NCI-H460 (cell line): ENCODE measurements at regions not wholly inside any gene's neighbourhood (a gene's known extent, or its start where the extent isn't known, plus 50 kb on each side); places are given as distances from the start of the nearest gene placed in this dataset.
"Not testable (repeated sequence)": the region's sequence is repeated elsewhere in the genome, so short reads cannot be mapped to it uniquely, and the experiment has no call there.

Experiments used
- DNase-seq: peaks from one replicate; pipeline ENCODE4 v3.0.0-alpha.2; 2016; ENCODE audit warnings: low read depth; ENCODE audit errors: extremely low read depth

DNA sequence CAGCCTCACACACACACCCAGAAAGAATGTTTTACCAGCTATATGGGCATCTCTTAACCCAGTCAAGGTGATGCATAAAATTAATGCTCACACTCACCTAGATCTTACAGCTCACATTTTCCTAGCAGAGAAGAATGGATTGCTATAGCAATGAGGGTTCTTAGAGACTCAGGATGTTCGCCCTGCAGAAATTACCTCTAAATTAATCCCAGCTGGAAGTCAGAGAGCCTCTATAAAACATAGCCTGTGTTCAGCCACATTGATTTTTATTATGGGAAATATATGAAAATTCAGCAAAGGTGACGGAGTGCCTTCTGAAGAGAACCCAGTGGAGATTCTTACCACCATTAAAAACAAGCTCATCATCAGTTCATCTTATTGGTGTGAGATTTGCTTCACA, 528.3 kb upstream of the ZFP42 start:
- DNase-seq, result no peak

DNA sequence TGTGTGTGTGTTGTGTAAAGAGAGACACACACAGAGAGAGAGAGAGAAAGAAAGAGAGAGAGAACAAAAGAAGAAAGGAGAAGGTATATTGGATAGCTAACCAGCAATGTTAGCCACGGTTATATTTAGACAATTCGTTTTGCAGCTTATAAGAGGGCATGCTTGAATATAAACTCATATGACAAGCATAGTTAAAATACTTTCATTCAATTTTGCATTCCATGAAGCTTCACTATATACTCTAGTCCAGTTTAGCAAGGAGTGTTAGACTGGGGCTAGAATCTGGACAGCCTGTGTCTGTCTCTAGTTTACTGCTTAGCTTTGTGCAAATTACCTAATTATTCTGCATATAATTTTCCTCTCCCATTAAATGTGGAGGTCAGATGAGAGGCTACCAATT, 525.9 kb upstream of the ZFP42 start:
- no peak for DNase-seq

DNA sequence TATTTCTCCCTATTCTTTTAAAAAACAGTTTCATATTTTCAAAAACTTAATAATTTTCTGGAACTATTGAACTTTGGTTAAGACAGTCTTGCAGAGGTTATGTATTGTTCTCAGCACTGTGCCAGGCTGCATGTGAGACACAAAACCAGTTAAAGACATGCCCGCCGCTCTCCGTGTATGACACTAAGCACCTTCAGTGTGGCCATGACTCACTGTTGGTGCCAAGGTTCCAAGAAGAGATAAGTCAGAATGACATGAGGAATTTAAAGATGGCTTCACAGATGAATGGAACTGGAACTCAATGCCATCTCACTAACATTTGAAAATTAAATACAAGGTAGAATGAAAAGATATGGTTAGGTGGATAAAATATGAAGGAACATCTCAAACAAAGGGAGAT, 525.5 kb upstream of the ZFP42 start:
- no peak for DNase-seq

DNA sequence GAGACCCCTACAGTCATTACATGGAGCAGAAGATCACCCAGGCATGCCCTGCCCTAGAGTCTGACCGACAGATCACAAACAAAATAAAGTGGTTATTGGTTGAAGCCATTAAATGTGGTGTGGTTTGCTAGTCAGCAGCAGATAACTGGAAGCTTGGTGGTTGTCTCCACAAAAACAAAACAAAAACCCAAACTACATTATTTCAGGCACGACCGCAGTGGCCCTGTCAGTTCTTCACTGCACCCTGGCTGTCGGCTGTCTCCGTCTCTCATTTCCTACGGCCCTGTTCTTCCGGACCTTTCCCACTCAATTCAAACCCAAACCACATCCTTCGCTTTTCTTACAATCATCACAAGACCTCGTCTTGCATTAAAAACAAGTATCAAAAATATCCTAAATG, 521.3 kb upstream of the ZFP42 start:
- no peak for DNase-seq

DNA sequence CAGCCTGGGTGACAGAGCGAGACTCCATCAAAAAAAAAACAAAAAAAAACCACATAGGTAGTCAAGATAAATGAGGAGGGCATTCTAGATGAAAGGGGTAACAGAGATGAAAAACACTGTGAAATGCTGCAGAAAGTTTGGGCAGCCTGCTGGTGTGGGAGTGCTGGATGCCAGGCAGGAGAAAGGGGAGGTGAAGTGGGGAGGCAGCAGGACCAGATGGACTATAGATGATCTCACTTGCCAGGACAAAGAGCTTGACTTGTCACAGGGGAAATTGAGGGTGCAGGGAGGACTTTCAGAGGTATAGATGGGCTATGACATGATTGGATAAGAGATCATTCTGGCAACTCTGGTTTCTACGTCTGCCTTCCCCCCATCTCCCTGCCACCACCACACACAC, 519.7 kb upstream of the ZFP42 start:
- no peak for DNase-seq

DNA sequence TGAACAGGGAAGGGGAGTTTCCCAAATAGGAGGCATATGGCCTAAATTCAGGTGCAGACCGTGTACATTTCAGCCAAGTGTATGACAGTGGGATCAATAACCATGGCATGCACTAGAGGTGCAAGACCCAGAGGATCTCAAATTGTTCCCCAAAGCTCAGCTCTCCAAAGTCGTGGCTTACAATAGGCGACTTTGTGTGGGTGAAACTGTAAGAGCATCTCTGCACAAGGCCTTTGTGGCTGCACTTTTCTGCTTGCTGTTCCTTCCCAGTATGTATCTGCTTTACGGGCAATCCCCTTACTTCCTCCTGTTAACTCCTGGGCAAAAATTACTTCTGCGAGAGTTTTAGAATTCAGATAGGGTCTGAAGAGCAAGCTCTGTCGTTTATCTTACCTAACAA, 518.3 kb upstream of the ZFP42 start:
- DNase-seq, result no peak

DNA sequence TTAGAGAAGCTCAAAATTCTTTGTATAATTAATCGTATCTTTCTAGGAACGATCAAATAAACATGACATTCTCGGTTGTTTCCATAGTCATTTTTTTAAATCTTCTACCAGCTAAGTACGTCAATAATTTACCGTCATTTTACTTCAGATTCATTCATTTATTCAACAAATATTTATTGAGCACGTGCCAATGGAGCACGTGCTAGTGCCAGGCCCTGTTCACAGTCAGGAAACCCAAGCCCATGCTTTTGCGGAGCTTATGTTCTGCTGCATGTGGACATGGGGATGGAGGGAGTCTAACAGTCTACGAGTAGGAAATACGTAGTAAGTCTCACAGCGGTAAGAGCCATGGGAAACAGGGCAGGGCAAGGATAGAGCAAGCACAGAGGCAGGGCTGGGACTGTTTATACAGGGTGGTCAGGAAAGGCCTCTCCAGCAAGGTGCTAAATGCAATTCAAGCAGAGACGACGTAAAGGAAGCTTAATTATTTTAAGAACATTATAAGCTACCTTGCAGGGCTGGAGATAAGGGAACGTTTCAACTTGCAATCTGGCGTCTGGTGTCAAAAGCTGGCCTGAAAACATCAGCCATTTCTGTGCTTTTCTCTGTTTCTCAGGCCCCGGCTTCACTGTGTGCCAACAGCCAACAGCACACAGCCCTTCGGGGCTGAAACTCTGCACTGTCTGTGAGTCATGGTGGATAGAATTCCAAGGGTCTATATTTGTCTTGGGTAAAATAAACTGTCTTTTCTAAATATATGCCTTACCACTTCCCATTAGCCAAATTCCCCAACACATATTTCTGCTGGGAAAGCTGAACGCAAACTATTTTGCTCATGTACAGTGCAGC, 517.1 kb upstream of the ZFP42 start:
- no peak for DNase-seq

DNA sequence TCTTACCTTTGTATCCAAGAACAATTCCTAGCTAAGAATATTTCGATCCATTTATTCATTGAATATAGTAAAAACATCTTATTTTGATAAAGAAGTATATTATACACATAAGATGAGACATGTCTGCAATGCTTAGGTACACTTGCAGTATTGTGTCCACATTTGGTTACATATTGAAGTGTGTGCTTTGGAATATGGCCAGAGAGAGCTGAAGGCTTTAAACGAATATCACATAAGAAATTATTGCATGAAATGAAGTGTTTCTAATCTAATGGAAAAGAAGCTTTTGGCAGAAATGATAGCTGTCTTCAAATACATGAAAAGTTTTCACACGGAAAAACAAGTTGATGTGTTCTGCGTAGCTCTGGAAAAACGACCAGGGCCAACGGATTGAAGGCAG, 516.1 kb upstream of the ZFP42 start:
- DNase-seq, result no peak

DNA sequence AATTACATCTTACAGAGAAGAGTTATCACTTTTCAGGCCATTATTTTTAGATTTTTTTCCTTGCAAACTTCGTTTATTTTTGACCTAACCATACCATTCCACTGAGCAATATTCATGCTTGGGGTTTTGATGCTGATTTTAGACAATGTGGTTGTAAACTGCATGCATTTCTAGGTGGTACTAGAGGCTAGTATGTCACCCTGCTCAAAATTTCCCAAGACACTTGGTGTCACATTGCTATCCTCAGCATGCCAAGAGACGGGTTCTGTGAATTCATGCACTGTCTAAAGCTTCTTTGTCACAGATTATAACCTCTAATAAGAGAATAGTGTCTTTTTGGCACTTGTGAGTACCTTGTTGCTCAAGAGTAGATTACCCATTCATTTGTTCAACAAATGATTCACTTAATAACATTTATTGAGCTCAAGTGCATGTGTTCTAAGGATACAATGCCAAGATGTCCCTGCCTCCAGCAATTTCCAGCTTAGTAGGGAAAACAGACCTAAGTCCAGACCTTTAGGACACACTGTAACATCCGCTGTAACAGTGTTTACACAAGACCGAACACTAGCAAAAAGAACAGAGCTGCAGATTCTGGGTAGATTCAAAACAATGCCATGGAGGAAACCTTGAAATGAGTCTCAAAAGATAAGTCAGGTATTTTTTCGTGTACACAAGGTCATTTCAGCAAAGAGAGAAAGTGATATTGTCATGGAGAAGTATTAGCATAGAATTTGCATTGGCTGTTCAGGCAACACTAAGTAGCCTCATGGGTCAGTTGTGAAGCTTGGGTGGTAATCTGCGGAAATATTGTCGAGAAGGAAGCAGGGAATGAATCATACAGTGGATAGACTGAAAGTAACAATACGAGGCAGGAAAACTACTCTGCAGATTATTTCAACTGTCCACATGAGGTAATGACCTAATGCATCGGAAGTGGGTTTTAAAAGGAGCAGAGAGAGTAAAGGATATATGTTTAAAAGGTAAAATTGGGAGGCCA, 515.1 kb upstream of the ZFP42 start:
- DNase-seq, result no peak

DNA sequence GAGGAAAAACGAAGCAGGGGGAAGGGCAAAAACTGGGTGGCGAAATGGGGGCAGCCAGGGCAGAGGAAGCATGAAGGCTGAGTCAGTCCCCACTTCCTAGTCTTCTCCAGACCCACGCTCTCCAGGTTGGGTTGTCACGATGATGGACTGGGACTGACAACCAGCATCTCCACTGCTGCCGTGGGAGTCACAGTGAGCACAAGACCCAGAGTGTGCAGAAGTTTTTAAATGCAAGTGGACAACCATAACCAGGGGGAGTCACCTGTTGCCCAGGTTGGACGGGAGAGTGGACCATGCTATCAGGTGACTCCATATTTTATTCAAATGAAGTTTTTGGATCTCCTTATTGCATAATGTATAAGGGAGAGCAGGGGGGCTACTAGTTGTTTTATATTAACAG, 511.4 kb upstream of the ZFP42 start:
- no peak for DNase-seq

DNA sequence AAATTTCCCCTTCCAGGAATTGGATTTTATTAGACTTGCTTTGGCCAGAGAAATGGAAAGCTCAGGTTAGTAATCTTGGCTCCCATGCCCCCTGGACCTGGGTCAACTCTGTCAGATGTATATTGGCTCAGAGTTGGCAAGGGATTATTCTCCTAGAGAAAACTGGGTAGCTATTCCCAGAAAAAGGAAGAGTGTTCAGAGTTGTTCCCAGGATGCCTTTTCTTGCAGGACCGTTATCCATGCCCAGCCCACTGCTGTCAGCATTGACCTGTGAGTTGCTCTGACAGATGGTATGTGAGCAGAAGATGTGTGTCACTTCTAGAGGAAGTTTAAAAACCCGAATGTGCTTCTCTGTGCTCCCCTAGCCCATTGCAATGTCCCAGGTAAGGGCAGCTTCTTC, 509.9 kb upstream of the ZFP42 start:
- no peak for DNase-seq

DNA sequence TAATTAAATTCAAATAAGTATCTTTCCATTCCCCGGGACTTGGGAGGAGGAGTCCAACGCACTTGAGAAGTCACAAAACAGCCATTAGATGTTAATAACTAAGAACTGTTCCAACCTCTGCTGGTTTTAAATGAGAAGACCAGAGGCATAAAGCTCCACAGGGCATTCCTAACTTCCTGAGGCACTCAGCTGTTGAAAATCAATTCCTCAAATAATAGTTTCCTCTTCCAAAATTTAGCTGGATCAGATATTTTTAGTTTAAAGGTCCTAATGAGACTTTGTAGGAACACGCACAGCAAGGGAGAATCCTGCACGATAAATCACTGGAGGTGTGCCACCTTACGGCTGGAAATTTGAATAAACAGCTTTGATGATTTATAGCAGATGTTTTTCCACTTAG, 504.3 kb upstream of the ZFP42 start:
- no peak for DNase-seq

DNA sequence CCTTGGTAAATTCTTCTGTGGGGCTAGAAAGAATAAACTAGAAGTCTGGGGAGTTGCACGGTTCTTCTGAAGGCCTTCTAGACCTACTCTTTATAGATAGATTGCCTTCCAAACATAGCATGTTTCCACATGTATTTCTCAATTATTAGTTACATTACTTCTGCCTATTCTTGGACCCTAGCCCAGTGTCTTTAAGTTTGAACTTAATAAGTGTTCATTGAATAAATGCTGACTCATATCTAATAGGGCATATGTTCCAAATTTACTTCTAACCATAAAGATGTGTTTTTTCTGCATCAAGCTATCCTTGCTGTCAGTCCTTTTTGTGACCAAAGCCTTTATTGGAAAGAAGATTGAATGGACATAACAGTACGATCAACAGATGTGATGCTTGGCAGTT, 503.6 kb upstream of the ZFP42 start:
- DNase-seq, result no peak

DNA sequence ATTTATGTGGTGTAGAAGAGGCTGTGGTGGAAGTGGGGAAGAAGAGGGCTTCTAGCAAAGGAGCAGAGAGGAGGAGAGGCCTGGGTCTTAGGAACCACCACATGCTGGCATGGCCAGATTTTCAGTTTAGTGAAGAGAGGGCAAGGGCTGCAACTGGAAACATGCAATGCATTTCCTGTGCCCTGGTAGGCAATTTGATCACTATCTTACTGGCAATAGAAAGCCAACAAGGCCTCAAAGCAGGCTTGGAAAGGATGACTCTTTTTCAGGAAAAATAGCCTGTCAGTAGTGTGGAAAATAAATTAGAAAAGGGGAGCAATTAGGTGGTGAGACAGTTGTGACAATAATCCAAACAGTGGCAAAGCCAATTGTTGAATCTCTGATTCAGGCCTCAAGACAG, 501.9 kb upstream of the ZFP42 start:
- DNase-seq, result no peak

DNA sequence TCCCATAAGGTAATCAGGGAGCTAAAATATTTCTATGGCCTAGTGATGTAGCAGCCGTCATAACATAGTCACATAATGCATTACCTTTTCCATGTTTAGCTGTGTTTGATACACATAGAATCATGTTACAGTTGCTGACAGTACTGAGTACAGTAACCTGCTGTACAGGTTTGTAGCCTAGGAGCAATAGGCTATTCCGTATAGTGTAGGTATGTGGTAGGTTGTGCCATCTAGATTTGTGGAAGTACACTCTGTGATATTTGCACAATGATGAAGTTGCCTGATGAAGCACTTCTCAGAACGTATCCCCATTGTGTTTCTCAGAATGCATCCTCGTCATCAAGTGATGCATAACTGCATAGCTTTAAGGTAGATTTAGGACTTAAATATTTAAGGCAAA, 495.6 kb upstream of the ZFP42 start:
- DNase-seq, result no peak

DNA sequence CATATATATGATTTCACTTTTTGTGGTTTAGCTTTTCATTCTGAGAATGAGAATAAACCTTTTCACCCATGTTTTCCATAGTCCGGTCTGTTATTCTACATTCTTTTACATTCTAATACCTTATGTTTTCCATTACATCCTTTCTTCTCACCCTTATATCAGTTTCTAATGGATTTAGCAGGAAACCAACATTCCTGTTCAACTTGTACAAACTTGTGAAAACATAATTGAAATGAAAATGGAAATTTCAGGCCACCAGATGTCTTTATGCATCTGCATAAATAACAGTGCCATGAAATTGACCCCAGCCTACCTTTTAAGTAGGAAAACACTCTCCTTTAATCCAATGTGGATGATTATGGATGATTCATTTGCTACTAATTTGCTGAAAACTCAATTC, 494.8 kb upstream of the ZFP42 start:
- DNase-seq, result no peak

DNA sequence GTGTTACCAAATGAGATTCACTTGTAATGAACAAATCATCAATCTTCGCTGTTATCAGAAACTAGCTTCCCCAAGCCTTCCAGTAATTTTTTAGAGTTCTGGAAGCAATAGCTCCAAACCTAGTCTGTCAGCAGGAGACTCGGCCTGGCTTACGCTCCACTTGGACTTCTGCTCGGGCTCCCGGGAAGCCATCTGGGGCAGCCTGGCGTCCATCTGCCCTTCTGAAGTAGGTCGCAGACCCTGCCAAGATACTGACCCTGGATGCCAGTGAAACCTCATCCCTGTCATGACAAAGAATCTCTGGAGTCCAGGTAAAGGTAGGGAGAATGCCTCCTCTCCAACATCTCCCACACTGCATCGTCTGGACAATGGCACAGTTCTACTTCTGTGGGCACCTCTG, 493.8 kb upstream of the ZFP42 start:
- no peak for DNase-seq

DNA sequence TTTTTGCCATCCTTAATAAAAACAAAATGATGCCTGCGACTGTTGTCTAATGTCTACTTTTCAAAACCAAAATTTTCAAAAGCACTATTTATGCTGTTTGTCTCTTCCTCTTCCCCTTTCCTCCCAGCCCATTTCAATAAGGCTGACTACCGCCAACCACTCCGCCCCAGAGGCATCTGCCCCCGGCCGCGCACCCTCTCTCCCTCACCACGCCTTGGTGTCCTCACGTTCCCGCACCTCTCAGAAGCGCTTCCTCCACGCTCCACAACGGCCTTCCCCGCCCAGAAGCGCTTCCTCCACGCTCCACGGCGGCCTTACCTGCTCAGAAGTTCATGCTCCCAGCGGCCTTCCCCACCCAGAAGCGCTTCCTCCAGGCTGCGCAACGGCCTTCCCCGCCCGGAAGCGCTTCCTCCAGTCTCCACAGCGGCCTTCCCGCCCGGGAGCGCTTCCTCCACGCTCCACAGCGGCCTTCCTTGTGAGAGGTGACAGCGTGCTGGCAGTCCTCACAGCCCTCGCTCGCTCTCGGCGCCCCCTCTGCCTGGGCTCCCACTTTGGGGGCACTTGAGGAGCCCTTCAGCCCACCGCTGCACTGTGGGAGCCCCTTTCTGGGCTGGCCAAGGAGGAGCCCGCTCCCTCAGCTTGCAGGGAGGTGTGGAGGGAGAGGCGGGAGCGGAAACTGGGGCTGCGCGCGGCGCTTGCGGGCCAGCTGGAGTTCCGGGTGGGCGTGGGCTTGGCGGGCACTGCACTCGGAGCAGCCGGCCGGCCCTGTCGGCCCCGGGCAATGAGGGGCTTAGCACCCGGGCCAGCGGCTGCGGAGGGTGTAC, 490.4 kb upstream of the ZFP42 start:
- no peak for DNase-seq

DNA sequence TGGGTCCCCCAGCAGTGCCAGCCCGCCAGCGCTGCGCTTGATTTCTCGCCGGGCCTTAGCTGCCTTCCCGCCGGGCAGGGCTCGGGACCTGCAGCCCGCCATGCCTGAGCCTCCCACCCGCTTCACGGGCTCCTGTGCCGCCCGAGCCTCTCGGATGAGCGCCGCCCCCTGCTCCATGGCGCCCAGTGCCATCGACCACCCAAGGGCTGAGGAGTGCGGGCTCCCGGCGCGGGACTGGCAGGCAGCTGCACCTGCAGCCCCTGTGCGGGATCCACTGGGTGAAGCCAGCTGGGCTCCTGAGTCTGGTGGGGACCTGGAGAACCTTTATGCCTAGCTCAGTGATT, 489.8 kb upstream of the ZFP42 start:
- not testable (repeated sequence) for DNase-seq

DNA sequence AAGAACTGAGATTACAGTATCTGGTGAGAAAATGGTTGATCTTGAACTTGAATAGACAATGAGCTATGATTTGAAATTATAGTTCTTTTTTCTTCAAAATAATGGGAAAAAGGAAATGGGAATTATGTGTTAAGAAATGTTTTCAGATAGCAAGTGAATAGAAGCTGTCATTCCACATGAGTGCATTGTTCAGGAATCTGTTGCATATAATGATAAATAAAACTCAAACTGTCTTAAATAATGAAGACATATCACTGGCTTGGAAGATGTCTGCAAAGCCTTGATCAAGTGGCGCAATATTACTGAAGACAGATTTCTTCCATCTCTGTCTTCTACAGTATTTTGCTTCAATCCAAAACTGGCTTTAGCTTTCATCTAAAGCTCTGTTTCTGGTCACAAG, 479.3 kb upstream of the ZFP42 start:
- no peak for DNase-seq

DNA sequence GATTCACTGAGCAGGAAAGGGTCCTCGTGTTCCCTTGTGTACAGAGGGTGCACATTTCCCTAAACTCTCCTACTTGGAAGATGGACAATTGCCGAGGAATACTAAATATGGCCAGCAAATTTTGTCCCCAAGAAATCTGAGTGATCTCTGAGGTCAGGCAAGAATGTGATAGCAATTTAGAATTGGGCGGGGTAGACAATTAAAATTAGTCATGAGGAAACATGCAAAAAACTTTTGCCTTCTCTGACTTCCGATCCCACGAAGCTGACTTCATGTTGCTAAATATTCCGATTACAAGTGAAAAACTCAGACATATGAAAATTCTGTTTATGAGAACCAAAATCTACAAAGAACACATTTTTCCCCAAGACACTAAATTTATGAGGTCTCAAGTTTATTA, 453.9 kb upstream of the ZFP42 start:
- DNase-seq, result no peak
